ENCODE measurements at regions not wholly inside any gene's neighbourhood (a gene's known extent, or its start where the extent isn't known, plus 50 kb on each side); places are given as distances from the start of the nearest gene placed in this dataset.

- no peak for DNase-seq
Observed at GRCh38 chr6:4313044-4313686, 177.8 kb upstream of the ECI2 start.

GRCh38 chr6:4311976-4312860 lies 176.8 kb upstream of the ECI2 start:
- no peak for DNase-seq

- DNase-seq = no peak
Observed at GRCh38 chr6:4309540-4309939, 174.2 kb upstream of the ECI2 start.

- no peak for DNase-seq
Observed at GRCh38 chr6:4308364-4308763, 173.0 kb upstream of the ECI2 start.

- DNase-seq = no peak
Observed at GRCh38 chr6:4304927-4305455, 169.6 kb upstream of the ECI2 start.

- DNase-seq = no peak
Observed at GRCh38 chr6:4303638-4304037, 168.3 kb upstream of the ECI2 start.

- no peak for DNase-seq
Observed at GRCh38 chr6:4302524-4302923, 167.1 kb upstream of the ECI2 start.

GRCh38 chr6:4301871-4302270 lies 166.5 kb upstream of the ECI2 start:
- DNase-seq = no peak

GRCh38 chr6:4300917-4301316 lies 165.5 kb upstream of the ECI2 start:
- DNase-seq = no peak

- DNase-seq = no peak
Observed at GRCh38 chr6:4299476-4299875, 164.1 kb upstream of the ECI2 start.

GRCh38 chr6:4297348-4297747 lies 162.0 kb upstream of the ECI2 start:
- DNase-seq = no peak

- no peak for DNase-seq
Observed at GRCh38 chr6:4296552-4296951, 161.2 kb upstream of the ECI2 start.

GRCh38 chr6:4295783-4296155 lies 160.4 kb upstream of the ECI2 start:
- DNase-seq = no peak

GRCh38 chr6:4295058-4295782 lies 159.8 kb upstream of the ECI2 start:
- no peak for DNase-seq

- DNase-seq = no peak
Observed at GRCh38 chr6:4294636-4295035, 159.3 kb upstream of the ECI2 start.

- no peak for DNase-seq
Observed at GRCh38 chr6:4291453-4292403, 156.4 kb upstream of the ECI2 start.

GRCh38 chr6:4289770-4290320 lies 154.5 kb upstream of the ECI2 start:
- no peak for DNase-seq

GRCh38 chr6:4287811-4288244 lies 152.5 kb upstream of the ECI2 start:
- no peak for DNase-seq

- DNase-seq = no peak
Observed at GRCh38 chr6:4287372-4287771, 152.0 kb upstream of the ECI2 start.

- no peak for DNase-seq
Observed at GRCh38 chr6:4282926-4283325, 147.6 kb upstream of the ECI2 start.

- DNase-seq = no peak
Observed at GRCh38 chr6:4281341-4282293, 146.2 kb upstream of the ECI2 start.

Measured in CD4-positive, alpha-beta T cell treated with Interleukin-6 for 4 hours (primary cell).